GM18511 (cell line): ENCODE measurements at regions not wholly inside any gene's neighbourhood (a gene's known extent, or its start where the extent isn't known, plus 50 kb on each side); places are given as distances from the start of the nearest gene placed in this dataset.
A peak's percentile ranks its signal among the peaks of the same experiment; 100 is the strongest.

Experiments used
- ATAC-seq: cut with Tn5 transposase; IDR thresholded peaks from one replicate; pipeline ENCODE4 v1.9.1; 2021; ENCODE audit warnings: mild to moderate bottlenecking, moderate library complexity; ENCODE audit not compliant: unreplicated experiment

- no peak for ATAC-seq
These were observed 190.3 kb upstream of the SHH start for GRCh38 chr7:156002362-156003066.

- no peak for ATAC-seq
These were observed 189.4 kb upstream of the SHH start for GRCh38 chr7:156001496-156002260.

- ATAC-seq: no peak
These were observed 188.5 kb upstream of the SHH start for GRCh38 chr7:156000601-156001396.

- no peak for ATAC-seq
These were observed 187.6 kb upstream of the SHH start for GRCh38 chr7:155999631-156000489.

- no peak for ATAC-seq
These were observed 186.7 kb upstream of the SHH start for GRCh38 chr7:155998766-155999630.

GRCh38 chr7:155998328-155998691, 186.0 kb upstream of the SHH start:
- no peak for ATAC-seq

- ATAC-seq: no peak
These were observed 185.4 kb upstream of the SHH start for GRCh38 chr7:155997431-155998327.

- no peak for ATAC-seq
These were observed 184.5 kb upstream of the SHH start for GRCh38 chr7:155996718-155997280.

GRCh38 chr7:155995183-155995612, 182.9 kb upstream of the SHH start:
- ATAC-seq: peak; percentile 68

GRCh38 chr7:155994279-155994811, 182.1 kb upstream of the SHH start:
- no peak for ATAC-seq

- no peak for ATAC-seq
These were observed 181.4 kb upstream of the SHH start for GRCh38 chr7:155993420-155994278.

- no peak for ATAC-seq
These were observed 180.7 kb upstream of the SHH start for GRCh38 chr7:155992974-155993373.

- no peak for ATAC-seq
These were observed 180.3 kb upstream of the SHH start for GRCh38 chr7:155992538-155992937.

DNA sequence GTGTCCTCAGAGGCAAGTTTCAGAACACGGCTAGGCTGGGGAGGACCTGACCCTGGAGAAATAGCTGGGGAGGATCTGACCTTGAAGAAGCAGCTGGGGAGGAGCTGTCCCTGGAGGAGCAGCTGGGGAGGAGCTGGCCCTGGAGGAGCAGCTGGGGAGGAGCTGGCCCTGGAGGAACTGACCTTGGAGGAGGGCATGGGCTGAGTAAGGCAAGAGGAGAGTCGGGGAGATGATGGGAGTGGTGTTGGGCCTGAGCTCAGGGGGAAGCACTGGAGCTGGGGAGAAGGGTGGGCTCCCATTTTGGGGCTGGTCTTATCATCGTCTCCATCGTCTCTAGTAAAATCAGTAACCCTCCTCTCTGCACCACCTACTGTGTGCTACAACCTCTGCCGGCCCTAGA, 179.8 kb upstream of the SHH start:
- ATAC-seq: no peak

- ATAC-seq: no peak
These were observed 179.2 kb upstream of the SHH start for GRCh38 chr7:155991470-155991869.

- no peak for ATAC-seq
These were observed 176.2 kb upstream of the SHH start for GRCh38 chr7:155988416-155988815.

- ATAC-seq: no peak
These were observed 175.5 kb upstream of the SHH start for GRCh38 chr7:155987681-155988235.
